ENCODE measurements at regions not wholly inside any gene's neighbourhood (a gene's known extent, or its start where the extent isn't known, plus 50 kb on each side); places are given as distances from the start of the nearest gene placed in this dataset.

GRCh38 chr13:54884682-54885081 lies 1856.1 kb downstream of the OLFM4 start:
- H2BK15ac ChIP-seq (ENCODE audit: low read length) = no peak overlapping the region
- no peaks in the 10 kb centered on the region for H3K27me3 ChIP-seq (replicated peaks in 1 of 4; ENCODE audit: control insufficient read depth in 3 of 4, extremely low read depth in 1 of 4, insufficient read depth in 3 of 4, low read length in 3 of 4)
- H3K9ac ChIP-seq (replicated peaks in 1 of 4; ENCODE audit: extremely low read depth in 1 of 4, low read depth in 3 of 4, low read length in 3 of 4) = no peak overlapping the region
- H2BK120ac ChIP-seq (replicated peaks; ENCODE audit: low read depth, low read length) = no peak overlapping the region
- no peak for DNase-seq (ENCODE audit: low read depth in 1 of 2, low spot score in 2 of 2)
- H3K4me2 ChIP-seq (ENCODE audit: insufficient read depth in 1 of 2, low read depth in 2 of 2, low read length in 2 of 2) = no peak overlapping the region
- TF ChIP-seq EZH2 (IDR thresholded peaks at IDR 0.05; ENCODE audit: low read depth, low read length, severe bottlenecking) = no peak
- TF ChIP-seq GABPA (IDR thresholded peaks at IDR 0.05; ENCODE audit: borderline replicate concordance, insufficient read depth, low read length) = no peak
- no peak for TF ChIP-seq SP1 (IDR thresholded peaks at IDR 0.05; ENCODE audit: low read depth, low read length)
- no peak for TF ChIP-seq SUZ12 (IDR thresholded peaks at IDR 0.05; ENCODE audit: low read length)
- no peaks in the 10 kb centered on the region for H3K36me3 ChIP-seq (ENCODE audit: control insufficient read depth in 2 of 4, insufficient read depth in 4 of 4, low read length in 3 of 4)
- no peaks in the 10 kb centered on the region for H3K79me1 ChIP-seq (ENCODE audit: low read depth, low read length)
- CTCF ChIA-PET (ENCODE audit: partially characterized antibody) = no interaction called here
- no peak overlapping the region for H2AK5ac ChIP-seq (ENCODE audit: low read depth, low read length)
- no peak overlapping the region; the same call in 1 of the 2 replicates for H2BK5ac ChIP-seq (ENCODE audit: low read depth, low read length)
- H3K4ac ChIP-seq (replicated peaks; ENCODE audit: insufficient read length, low read depth, low read length) = no peak overlapping the region
- no peaks in the 10 kb centered on the region for H3K79me2 ChIP-seq (ENCODE audit: control insufficient read depth in 1 of 2, insufficient read depth in 2 of 2, low read length in 2 of 2)
- WGBS, 2 experiments (ENCODE audit: extremely low coverage in 1 of 2, insufficient coverage in 1 of 2, insufficient read length in 1 of 2, insufficient replicate concordance in 2 of 2, low coverage in 1 of 2, low lambda C conversion rate in 2 of 2, missing lambda C conversion rate in 1 of 2) = 89% methylated on average over 3 of the region's 3 CpGs; no CpG with 5 or more reads in 1 of the 2 experiments
- no peak for FAIRE-seq
- no peak overlapping the region for H3K56ac ChIP-seq (replicated peaks; ENCODE audit: insufficient read length, low read depth, low read length)
- H3K23ac ChIP-seq (ENCODE audit: insufficient read length) = no peak overlapping the region
- H4K8ac ChIP-seq (ENCODE audit: extremely low read depth, insufficient read depth, low read length) = no peak overlapping the region
- H2BK12ac ChIP-seq (ENCODE audit: low read depth, low read length) = no peak overlapping the region
- H4K5ac ChIP-seq (ENCODE audit: insufficient read length, low read depth, low read length) = no peak overlapping the region
- H2AFZ ChIP-seq (ENCODE audit: low read length) = no peak overlapping the region
- no peaks in the 10 kb centered on the region; a peak in 1 of 4 replicates for H3K9me3 ChIP-seq (ENCODE audit: insufficient read depth in 2 of 2, low read depth in 1 of 2, low read length in 1 of 2)
- no peaks in the 10 kb centered on the region for H3K4me1 ChIP-seq (replicated peaks in 1 of 4; ENCODE audit: control insufficient read depth in 3 of 4, insufficient read depth in 4 of 4, low read length in 3 of 4)
- no peak overlapping the region for H3K14ac ChIP-seq (ENCODE audit: insufficient read length)
- H2BK20ac ChIP-seq (ENCODE audit: low read length) = no peak overlapping the region
- H3K27ac ChIP-seq (ENCODE audit: low read depth, low read length) = no peak overlapping the region
- no peak overlapping the region for H4K91ac ChIP-seq (replicated peaks; ENCODE audit: insufficient read length, low read length)
- no peak overlapping the region for H3K18ac ChIP-seq (ENCODE audit: extremely low read depth, low read length)
- H3K23me2 ChIP-seq (ENCODE audit: low read depth, low read length) = no peaks in the 10 kb centered on the region
- no peak overlapping the region for H3K4me3 ChIP-seq (ENCODE audit: extremely low read depth in 1 of 4, insufficient read depth in 2 of 4, low read depth in 3 of 4, low read length in 4 of 4)
- POLR2A ChIA-PET (ENCODE audit: partially characterized antibody) = no interaction called here
- no peaks in the 10 kb centered on the region for H4K20me1 ChIP-seq (replicated peaks in 1 of 2; ENCODE audit: control insufficient read depth in 1 of 2, insufficient read depth in 2 of 2, low read length in 2 of 2)

Measured in H1 (cell line).